22Rv1 (cell line): ENCODE measurements at regions not wholly inside any gene's neighbourhood (a gene's known extent, or its start where the extent isn't known, plus 50 kb on each side); places are given as distances from the start of the nearest gene placed in this dataset.

Experiments used
- H3K27ac ChIP-seq: fragments of 450-650 bp; 2 replicates; pipeline ENCODE4 v1.5.1; 2017
- ZFX ChIP-seq: fragments of 450-650 bp; IDR thresholded peaks from 2 replicates; pipeline ENCODE4 v1.6.1; 2017; ENCODE audit warnings: antibody characterized with exemption, borderline replicate concordance
- TF ChIP-seq, protein P1 (sequence below): fragments of 450-650 bp; IDR thresholded peaks from 2 replicates; pipeline ENCODE4 v1.5.1; 2017; ENCODE audit warnings: mild to moderate bottlenecking

- no peak overlapping the region for H3K27ac ChIP-seq
These were observed 73.9 kb downstream of the LSM3 start for GRCh38 chr3:14252321-14253021.

DNA sequence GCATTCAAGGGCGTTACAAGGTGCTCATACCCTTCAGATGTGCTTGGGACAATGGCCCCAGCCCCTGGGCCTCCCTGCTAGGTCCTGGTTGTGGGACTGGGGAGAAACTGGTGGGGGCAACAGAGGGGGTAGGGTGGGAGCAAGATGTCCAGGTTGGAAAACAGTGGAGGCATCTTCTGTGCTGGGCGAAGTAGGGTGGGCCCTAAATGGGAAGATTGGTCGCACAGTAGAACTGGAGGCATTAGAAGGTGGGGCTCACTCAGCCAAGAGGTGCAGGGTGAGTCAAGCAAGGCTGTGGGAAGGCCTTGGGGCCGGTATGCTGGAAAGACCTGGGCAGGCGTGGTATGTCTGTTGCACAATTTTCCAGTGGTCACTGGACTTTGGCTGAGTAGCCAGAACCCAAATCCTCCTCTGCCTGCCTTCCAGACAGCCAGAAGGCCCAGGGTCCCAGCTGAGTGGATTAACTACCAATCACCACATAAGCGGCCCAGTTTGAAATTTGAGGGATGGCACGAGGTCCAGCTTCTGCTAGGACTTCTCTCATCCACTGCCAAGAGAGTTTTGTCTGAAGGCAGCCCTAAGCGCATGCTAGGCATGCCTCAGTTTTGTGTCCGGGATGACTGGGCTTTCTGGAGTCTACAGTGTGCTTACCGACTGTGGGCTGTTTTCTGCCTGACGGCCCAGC is 74.5 kb downstream of the LSM3 start:
- H3K27ac ChIP-seq: no peak overlapping the region
- no peak for TF ChIP-seq ZFX
- TF ChIP-seq, protein P1, sequence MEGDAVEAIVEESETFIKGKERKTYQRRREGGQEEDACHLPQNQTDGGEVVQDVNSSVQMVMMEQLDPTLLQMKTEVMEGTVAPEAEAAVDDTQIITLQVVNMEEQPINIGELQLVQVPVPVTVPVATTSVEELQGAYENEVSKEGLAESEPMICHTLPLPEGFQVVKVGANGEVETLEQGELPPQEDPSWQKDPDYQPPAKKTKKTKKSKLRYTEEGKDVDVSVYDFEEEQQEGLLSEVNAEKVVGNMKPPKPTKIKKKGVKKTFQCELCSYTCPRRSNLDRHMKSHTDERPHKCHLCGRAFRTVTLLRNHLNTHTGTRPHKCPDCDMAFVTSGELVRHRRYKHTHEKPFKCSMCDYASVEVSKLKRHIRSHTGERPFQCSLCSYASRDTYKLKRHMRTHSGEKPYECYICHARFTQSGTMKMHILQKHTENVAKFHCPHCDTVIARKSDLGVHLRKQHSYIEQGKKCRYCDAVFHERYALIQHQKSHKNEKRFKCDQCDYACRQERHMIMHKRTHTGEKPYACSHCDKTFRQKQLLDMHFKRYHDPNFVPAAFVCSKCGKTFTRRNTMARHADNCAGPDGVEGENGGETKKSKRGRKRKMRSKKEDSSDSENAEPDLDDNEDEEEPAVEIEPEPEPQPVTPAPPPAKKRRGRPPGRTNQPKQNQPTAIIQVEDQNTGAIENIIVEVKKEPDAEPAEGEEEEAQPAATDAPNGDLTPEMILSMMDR: no peak

More at GRCh38 chr3:14252321-14253021, 73.9 kb downstream of the LSM3 start:
- TF ChIP-seq, protein P1: no peak
- no peak for TF ChIP-seq ZFX

DNA sequence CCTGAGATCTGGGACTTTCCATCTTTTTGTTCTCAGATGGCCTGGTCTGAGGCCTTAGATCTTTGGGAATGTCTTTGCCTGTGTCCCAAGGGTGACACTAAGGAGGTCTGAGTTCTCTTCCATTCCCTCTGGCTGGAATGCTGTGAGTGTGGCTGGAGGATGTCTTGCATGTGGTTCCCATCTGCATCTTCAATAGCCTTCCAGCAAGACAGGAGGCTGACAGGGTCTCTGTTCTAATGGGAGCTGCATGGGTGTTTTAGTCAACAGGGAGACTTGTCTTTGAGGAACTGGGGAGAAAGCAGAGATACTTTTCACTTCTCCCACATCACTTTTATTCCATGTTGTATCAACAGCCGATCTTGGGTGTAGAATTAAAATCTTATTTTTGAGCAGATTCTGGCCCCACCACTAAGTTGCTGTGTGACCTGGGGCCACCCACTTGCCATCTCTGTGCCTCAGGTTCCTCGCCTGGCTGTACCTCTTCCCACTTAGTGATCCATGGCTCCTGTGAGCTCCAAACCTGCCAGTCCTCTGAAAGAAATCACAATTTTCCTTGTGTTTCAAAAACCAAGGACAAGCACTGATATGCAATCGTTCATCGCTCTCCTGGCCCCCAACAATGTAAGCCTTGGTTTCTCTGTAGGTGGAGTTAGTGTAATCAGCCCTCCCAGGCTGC is 75.2 kb downstream of the LSM3 start:
- no peak overlapping the region for H3K27ac ChIP-seq
- TF ChIP-seq ZFX: no peak
- TF ChIP-seq, protein P1: no peak

GRCh38 chr3:14254812-14255702 is 76.4 kb downstream of the LSM3 start:
- TF ChIP-seq, protein P1: no peak
- no peak overlapping the region for H3K27ac ChIP-seq

DNA sequence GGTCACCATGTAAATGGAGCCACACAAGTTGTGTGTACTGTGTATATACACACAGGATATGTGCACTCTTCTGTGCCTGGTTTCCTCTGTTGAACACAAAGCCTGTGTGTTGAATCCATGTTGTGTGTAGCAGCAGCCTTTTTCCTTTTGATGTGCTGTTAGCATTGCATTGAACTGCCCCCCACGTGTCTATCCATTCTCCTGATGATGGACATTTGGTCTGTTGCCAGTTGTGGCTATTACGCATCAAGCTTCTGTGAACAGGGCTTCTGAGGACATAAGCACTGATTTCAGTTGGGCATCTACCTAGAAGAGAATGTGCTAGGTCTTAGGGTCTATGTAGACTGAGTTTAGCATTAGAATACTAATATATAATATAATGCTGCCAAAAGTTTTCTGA is 77.4 kb downstream of the LSM3 start:
- TF ChIP-seq, protein P1: no peak
- no peak for TF ChIP-seq ZFX
- no peak overlapping the region for H3K27ac ChIP-seq

- no peak overlapping the region for H3K27ac ChIP-seq
- no peak for TF ChIP-seq ZFX
- TF ChIP-seq, protein P1: no peak
These were observed 78.1 kb downstream of the LSM3 start for GRCh38 chr3:14256561-14257342.
